ENCODE measurements at regions not wholly inside any gene's neighbourhood (a gene's known extent, or its start where the extent isn't known, plus 50 kb on each side); places are given as distances from the start of the nearest gene placed in this dataset.

DNA sequence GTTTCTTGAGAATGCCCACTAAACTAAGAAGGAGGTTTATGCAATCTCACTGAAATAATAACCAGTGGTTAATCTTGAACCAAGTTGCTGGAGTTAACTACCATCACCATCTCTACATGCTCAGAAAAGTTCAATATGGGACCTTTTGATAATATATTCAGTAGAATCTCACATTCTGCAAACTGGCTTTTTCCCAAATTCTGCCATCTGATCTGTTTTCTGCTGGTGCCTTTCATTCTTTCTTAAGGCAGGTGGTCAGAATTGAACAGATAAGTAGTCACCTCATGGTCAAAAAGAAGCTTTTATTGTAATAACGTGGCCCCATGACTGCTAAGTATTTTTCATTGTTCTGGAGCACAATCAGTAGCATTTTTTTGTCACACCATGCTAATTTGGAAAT lies 229.0 kb upstream of the GK2 start:
- in situ Hi-C loops (cut with HindIII; ENCODE audit: low sequenced_read_pairs): no loop called here
- TF ChIP-seq, protein P1, sequence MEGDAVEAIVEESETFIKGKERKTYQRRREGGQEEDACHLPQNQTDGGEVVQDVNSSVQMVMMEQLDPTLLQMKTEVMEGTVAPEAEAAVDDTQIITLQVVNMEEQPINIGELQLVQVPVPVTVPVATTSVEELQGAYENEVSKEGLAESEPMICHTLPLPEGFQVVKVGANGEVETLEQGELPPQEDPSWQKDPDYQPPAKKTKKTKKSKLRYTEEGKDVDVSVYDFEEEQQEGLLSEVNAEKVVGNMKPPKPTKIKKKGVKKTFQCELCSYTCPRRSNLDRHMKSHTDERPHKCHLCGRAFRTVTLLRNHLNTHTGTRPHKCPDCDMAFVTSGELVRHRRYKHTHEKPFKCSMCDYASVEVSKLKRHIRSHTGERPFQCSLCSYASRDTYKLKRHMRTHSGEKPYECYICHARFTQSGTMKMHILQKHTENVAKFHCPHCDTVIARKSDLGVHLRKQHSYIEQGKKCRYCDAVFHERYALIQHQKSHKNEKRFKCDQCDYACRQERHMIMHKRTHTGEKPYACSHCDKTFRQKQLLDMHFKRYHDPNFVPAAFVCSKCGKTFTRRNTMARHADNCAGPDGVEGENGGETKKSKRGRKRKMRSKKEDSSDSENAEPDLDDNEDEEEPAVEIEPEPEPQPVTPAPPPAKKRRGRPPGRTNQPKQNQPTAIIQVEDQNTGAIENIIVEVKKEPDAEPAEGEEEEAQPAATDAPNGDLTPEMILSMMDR (IDR thresholded peaks at IDR 0.05; ENCODE audit: low read depth, low read length): no peak

DNA sequence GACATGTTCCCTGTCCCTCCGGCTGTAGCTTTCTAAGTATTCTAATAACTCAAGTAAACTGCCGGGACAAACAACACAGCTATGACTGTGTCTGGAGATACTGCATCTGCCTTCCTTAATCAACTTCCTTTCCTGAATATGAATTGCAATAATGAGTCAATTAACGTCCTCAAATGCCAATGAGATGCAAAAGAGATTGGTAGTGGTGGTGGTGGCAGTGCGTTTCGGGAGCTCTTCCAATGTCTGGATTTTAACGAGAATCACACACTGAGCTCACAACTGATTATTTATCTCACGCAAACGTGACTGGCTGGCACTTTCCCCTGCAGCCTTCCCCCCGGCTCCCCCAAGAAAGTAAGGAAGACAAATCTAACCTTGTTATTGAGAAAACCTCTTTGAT lies 226.1 kb upstream of the GK2 start:
- no peak for DNase-seq (ENCODE audit: low read depth, low spot score)
- H3K4me3 ChIP-seq (ENCODE audit: low read depth, low read length): no peak overlapping the region
- in situ Hi-C loops (cut with HindIII; ENCODE audit: low sequenced_read_pairs): no loop called here
- TF ChIP-seq, protein P1 (IDR thresholded peaks at IDR 0.05; ENCODE audit: low read depth, low read length): no peak

More for the DNA sequence above, 229.0 kb upstream of the GK2 start:
- no peak overlapping the region for H3K4me3 ChIP-seq (ENCODE audit: low read depth, low read length)
- no peak for DNase-seq (ENCODE audit: low read depth, low spot score)

DNA sequence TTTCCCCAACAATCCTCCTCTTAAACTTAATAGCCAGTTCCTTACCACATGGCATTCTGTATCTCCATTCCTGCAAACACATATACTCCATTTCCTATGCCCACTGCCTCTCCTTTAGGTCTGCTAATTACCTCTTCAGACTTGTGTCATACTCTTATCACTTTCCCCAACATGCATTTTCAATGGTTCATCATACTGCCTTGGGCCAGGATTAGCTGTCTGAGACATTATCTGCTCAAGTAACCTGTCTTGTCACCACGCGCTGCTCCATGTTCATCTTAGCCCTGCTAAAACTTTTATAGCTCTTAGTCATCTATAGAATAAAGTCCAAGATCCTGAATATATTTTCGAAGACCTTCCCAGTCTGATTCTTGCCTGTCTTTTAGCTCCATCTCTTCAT lies 224.1 kb upstream of the GK2 start:
- in situ Hi-C loops (cut with HindIII; ENCODE audit: low sequenced_read_pairs): no loop called here
- no peak overlapping the region for H3K4me3 ChIP-seq (ENCODE audit: low read depth, low read length)
- no peak for DNase-seq (ENCODE audit: low read depth, low spot score)
- TF ChIP-seq, protein P1 (IDR thresholded peaks at IDR 0.05; ENCODE audit: low read depth, low read length): no peak

DNA sequence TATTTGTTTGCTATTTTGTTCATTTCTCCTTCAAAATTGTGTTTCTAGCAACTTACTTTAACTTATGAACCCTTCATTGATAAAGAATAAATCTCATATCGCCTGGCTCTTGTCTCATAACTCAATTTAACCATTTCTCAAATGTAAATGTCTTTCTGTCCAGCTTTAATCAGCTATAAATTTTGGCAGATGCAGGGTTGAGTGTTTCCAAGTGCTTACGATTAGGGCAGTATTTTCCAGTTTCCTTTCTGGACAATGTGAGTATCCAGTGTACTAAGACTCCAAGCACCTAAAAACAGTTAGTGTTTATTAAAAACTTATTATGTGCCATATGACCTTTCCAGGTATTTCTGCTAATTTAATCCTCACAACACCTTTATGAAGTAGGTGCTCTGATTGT lies 218.6 kb upstream of the GK2 start:
- no peak overlapping the region for H3K4me3 ChIP-seq (ENCODE audit: low read depth, low read length)
- in situ Hi-C loops (cut with HindIII; ENCODE audit: low sequenced_read_pairs): no loop called here
- no peak for DNase-seq (ENCODE audit: low read depth, low spot score)
- TF ChIP-seq, protein P1 (IDR thresholded peaks at IDR 0.05; ENCODE audit: low read depth, low read length): no peak

DNA sequence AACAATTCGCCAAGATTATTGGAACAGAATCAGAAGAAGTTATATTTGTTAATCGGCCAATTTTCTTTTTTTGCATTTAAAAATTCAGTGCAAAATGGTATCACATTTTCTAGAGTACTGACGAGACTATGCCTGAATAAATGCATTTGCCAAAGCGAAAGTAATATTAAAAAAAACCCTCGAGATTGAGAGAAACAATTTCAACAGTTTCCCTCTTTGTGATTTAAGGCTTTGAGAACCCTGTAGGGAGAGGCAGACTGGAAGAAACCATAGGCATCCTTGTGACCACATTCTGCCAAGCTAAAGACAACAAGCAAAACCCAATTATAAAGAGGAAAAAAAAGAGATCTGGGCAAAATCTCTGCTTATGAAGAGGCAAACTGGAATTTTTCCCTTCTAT lies 218.1 kb upstream of the GK2 start:
- DNase-seq (ENCODE audit: low read depth, low spot score): no peak
- in situ Hi-C loops (cut with HindIII; ENCODE audit: low sequenced_read_pairs): no loop called here
- H3K4me3 ChIP-seq (ENCODE audit: low read depth, low read length): no peak overlapping the region
- TF ChIP-seq, protein P1 (IDR thresholded peaks at IDR 0.05; ENCODE audit: low read depth, low read length): no peak

DNA sequence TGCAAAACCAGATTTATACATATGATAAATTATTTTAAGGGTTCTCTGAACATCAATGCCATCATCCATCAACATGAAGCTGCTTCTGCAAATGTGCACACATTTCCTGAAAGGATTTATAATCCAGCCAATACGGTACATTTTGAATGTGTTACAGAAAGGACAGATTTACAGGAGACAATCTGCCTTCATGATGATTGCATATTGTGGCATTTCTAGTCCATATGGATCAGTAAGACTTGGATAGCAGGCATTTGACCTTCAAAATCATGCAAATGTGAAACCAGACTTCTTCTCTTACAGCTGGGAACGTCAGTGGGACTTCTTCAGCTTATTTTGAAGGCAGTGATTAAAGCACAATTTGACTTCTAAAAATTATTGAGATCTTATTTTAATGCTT lies 217.3 kb upstream of the GK2 start:
- no peak for DNase-seq (ENCODE audit: low read depth, low spot score)
- in situ Hi-C loops (cut with HindIII; ENCODE audit: low sequenced_read_pairs): no loop called here
- no peak overlapping the region for H3K4me3 ChIP-seq (ENCODE audit: low read depth, low read length)
- TF ChIP-seq, protein P1 (IDR thresholded peaks at IDR 0.05; ENCODE audit: low read depth, low read length): no peak

All from astrocyte of the spinal cord (primary cell).